ENCODE measurements at regions not wholly inside any gene's neighbourhood (a gene's known extent, or its start where the extent isn't known, plus 50 kb on each side); places are given as distances from the start of the nearest gene placed in this dataset.

DNA sequence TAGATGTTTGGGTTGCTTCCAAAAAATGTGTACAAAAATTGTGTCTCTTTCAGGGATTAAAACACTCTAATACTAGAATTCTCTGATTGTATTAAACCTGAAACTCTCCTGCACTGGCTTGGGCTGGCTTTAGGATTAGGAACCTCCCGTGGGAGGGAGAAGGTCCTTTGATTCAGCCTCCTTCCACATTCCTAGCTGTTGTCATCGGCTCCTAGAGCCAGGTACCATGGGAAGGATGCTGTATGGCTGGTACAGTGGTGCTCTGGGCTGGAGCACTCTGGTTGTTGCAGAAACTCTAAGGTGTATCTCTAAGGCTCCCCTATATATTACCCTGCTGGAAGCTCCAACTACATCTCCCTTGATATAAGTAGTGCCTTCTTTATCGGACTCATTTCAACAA lies 245.2 kb upstream of the FOXK1 start:
- TF ChIP-seq FOXP2 (optimal IDR thresholded peaks at IDR 0.05; ENCODE audit: control extremely low read depth, extremely low read length, insufficient read depth) (no peak), EZH2 (IDR thresholded peaks at IDR 0.05) (no peak)

Measured in SK-N-MC (cell line).